ENCODE measurements at regions not wholly inside any gene's neighbourhood (a gene's known extent, or its start where the extent isn't known, plus 50 kb on each side); places are given as distances from the start of the nearest gene placed in this dataset.

DNA sequence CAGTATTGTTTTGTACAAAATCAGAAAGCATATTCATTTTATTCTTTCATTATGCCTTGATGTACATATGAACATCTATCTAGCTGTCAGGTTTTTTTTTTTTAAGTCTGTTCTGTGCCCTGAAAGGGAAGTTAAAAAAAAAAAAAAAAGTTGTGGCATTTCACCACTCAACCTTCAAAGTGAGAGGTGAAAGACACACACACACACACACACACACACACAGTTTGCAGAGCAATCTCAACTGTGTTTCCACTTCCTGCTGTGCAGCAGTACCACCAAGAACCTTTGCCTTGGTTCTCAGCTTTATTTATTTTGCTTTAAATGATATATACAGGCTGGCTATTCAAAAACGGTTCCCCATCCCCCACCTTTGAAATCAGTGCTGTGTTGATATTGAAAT lies 955.6 kb downstream of the GATA3 start:
- no peak for TF ChIP-seq TOX (CRISPR knock-in tag; IDR thresholded peaks at IDR 0.05; ENCODE audit: borderline replicate concordance)
- TF ChIP-seq CREB5 (CRISPR knock-in tag; IDR thresholded peaks at IDR 0.05; ENCODE audit: low read depth), result no peak
- no peak for TF ChIP-seq BACH2 (CRISPR knock-in tag; IDR thresholded peaks at IDR 0.05; ENCODE audit: borderline replicate concordance)
- TF ChIP-seq SNAI2 (CRISPR knock-in tag; IDR thresholded peaks at IDR 0.05), result no peak
- TF ChIP-seq ZNF8 (CRISPR knock-in tag; IDR thresholded peaks at IDR 0.05), result no peak
- TF ChIP-seq ZFP30 (CRISPR knock-in tag; IDR thresholded peaks at IDR 0.05), result no peak
- TF ChIP-seq ISL1 (CRISPR knock-in tag; IDR thresholded peaks at IDR 0.05), result no peak
- no peak for TF ChIP-seq ZNF70 (CRISPR knock-in tag; IDR thresholded peaks at IDR 0.05)
- TF ChIP-seq PPARA (CRISPR knock-in tag; IDR thresholded peaks at IDR 0.05; ENCODE audit: borderline replicate concordance), result no peak
- no peak for TF ChIP-seq ESRRG (CRISPR knock-in tag; IDR thresholded peaks at IDR 0.05)
- TF ChIP-seq RARB (CRISPR knock-in tag; IDR thresholded peaks at IDR 0.05), result no peak
- TF ChIP-seq, protein P1, sequence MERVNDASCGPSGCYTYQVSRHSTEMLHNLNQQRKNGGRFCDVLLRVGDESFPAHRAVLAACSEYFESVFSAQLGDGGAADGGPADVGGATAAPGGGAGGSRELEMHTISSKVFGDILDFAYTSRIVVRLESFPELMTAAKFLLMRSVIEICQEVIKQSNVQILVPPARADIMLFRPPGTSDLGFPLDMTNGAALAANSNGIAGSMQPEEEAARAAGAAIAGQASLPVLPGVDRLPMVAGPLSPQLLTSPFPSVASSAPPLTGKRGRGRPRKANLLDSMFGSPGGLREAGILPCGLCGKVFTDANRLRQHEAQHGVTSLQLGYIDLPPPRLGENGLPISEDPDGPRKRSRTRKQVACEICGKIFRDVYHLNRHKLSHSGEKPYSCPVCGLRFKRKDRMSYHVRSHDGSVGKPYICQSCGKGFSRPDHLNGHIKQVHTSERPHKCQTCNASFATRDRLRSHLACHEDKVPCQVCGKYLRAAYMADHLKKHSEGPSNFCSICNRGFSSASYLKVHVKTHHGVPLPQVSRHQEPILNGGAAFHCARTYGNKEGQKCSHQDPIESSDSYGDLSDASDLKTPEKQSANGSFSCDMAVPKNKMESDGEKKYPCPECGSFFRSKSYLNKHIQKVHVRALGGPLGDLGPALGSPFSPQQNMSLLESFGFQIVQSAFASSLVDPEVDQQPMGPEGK (CRISPR knock-in tag; IDR thresholded peaks at IDR 0.05; ENCODE audit: borderline replicate concordance), result no peak
